ENCODE measurements at regions not wholly inside any gene's neighbourhood (a gene's known extent, or its start where the extent isn't known, plus 50 kb on each side); places are given as distances from the start of the nearest gene placed in this dataset.
"Not testable (repeated sequence)": the region's sequence is repeated elsewhere in the genome, so short reads cannot be mapped to it uniquely, and the experiment has no call there.

DNA sequence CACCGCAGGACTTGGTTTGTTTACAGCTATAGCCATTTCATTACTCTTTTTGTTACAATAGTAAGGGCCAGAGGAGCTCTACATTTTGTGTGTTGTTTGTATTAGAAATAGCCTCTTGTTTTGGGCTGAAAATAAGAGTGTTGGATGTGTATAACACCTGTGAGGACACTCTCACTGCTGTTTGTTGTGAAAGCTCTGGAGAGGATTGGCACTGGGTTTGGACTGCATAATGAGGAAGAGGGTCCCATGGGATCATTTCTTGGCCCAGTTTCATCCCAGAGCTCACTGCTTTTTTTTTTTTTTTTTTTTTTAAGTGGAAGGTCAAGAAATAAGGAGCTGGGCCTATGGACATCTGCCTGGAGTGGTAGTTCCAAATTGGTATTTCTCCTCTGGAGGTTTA, 61.6 kb upstream of the KIAA0040 start (continued):
- no peak for TF ChIP-seq ZC3H11A (IDR thresholded peaks at IDR 0.05)
- no peak for TF ChIP-seq CTCF (IDR thresholded peaks at IDR 0.05)
- no peak for TF ChIP-seq EP300 (IDR thresholded peaks at IDR 0.05)
- no peak for TF ChIP-seq TP53 (CRISPR knock-in tag; IDR thresholded peaks at IDR 0.05)
- no peak for TF ChIP-seq BHLHE40 (IDR thresholded peaks at IDR 0.05; ENCODE audit: low read depth, low read length)
- TF ChIP-seq, protein P1, sequence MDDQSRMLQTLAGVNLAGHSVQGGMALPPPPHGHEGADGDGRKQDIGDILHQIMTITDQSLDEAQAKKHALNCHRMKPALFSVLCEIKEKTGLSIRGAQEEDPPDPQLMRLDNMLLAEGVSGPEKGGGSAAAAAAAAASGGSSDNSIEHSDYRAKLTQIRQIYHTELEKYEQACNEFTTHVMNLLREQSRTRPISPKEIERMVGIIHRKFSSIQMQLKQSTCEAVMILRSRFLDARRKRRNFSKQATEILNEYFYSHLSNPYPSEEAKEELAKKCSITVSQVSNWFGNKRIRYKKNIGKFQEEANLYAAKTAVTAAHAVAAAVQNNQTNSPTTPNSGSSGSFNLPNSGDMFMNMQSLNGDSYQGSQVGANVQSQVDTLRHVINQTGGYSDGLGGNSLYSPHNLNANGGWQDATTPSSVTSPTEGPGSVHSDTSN (IDR thresholded peaks at IDR 0.05), result no peak
- no peak for TF ChIP-seq TFCP2L1 (CRISPR knock-in tag; IDR thresholded peaks at IDR 0.05)
- TF ChIP-seq RARB (CRISPR knock-in tag; IDR thresholded peaks at IDR 0.05), result no peak
- TF ChIP-seq POLR2AphosphoS2 (conservative IDR thresholded peaks at IDR 0.05; ENCODE audit: low read length), result no peak

- Histone ChIP-seq H3K4me1 (no peaks in the 10 kb centered on the region), H3K9me3 (no peaks in the 10 kb centered on the region), H3K4me2 (no peak overlapping the region), H3K27ac (no peak overlapping the region), H3K4me3 (no peak overlapping the region)
- ChIA-PET CTCF (no interaction called here), POLR2A (no interaction called here)
- WGBS (ENCODE audit: missing lambda C conversion rate), result 1% methylated on average over 2 of the region's 2 CpGs
- ATAC-seq (no peak), FAIRE-seq (no peak), DNase-seq (ENCODE audit: low read depth in 1 of 2, low spot score in 1 of 2) (no peak)
- TF ChIP-seq RFX5 (IDR thresholded peaks at IDR 0.05) (no peak), POLR2AphosphoS2 (conservative IDR thresholded peaks at IDR 0.05; ENCODE audit: low read length) (no peak), GATA3 (IDR thresholded peaks at IDR 0.05; ENCODE audit: borderline replicate concordance) (no peak), BHLHE40 (IDR thresholded peaks at IDR 0.05; ENCODE audit: low read depth, low read length) (no peak), KDM5A (IDR thresholded peaks at IDR 0.05) (no peak), MAX (IDR thresholded peaks at IDR 0.05) (no peak), HOXA7 (CRISPR knock-in tag; IDR thresholded peaks at IDR 0.05) (no peak), CHD4 (IDR thresholded peaks at IDR 0.05; ENCODE audit: borderline replicate concordance) (no peak), NFE2L2 (conservative IDR thresholded peaks at IDR 0.05; ENCODE audit: low read length) (no peak)
Observed at GRCh38 chr1:175252561-175252960, 60.0 kb upstream of the KIAA0040 start.

GRCh38 chr1:175250027-175250426, 57.5 kb upstream of the KIAA0040 start:
- ATAC-seq, result no peak
- POLR2A ChIA-PET, result no interaction called here
- Histone ChIP-seq H3K9me3 (no peaks in the 10 kb centered on the region), H3K4me1 (no peaks in the 10 kb centered on the region), H3K4me3 (no peak overlapping the region), H3K4me2 (no peak overlapping the region), H3K27ac (no peak overlapping the region)
- CTCF ChIA-PET, result no interaction called here
- FAIRE-seq, result no peak
- no peak for TF ChIP-seq ZFP36 (IDR thresholded peaks at IDR 0.05; ENCODE audit: borderline replicate concordance, partially characterized antibody)
- TF ChIP-seq ZSCAN20 (CRISPR knock-in tag; IDR thresholded peaks at IDR 0.05), result no peak
- no peak for TF ChIP-seq TP53 (CRISPR knock-in tag; IDR thresholded peaks at IDR 0.05)
- TF ChIP-seq HOXB5 (CRISPR knock-in tag; IDR thresholded peaks at IDR 0.05), result no peak
- no peak for TF ChIP-seq NR3C1 (IDR thresholded peaks at IDR 0.05)
- DNase-seq (ENCODE audit: low read depth in 1 of 2, low spot score in 1 of 2), result no peak

DNA sequence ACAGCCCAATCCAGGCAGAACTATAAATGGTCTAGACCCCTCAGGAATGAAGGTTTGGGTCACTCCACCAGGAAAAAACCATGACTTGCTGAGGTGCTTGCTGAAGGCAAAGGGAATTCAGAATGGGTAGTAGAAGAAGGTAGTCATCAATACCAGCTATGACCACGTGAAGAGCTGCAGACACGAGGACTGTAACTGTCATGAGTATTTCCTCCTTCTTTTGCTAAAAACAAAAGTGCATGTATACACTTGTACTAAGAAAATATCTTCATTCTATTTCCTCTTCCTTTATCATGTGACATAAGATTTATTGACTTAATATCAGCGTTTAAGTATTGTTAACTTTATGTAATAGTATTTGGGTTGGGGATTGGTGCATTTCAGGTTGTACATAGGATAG, 55.5 kb upstream of the KIAA0040 start:
- H3K4me2 ChIP-seq; CTCF ChIA-PET; H3K4me1 ChIP-seq; H3K9me3 ChIP-seq; DNase-seq (ENCODE audit: low read depth in 1 of 2, low spot score in 1 of 2); ATAC-seq; POLR2A ChIA-PET; FAIRE-seq; H3K27ac ChIP-seq; H3K4me3 ChIP-seq: not testable (repeated sequence)
- WGBS (ENCODE audit: missing lambda C conversion rate), result under 1% methylated on average over 3 of the region's 3 CpGs

GRCh38 chr1:175247056-175247455, 54.5 kb upstream of the KIAA0040 start:
- CTCF ChIA-PET; H3K27ac ChIP-seq; ATAC-seq; H3K4me2 ChIP-seq; DNase-seq (ENCODE audit: low read depth in 1 of 2, low spot score in 1 of 2); H3K4me1 ChIP-seq; FAIRE-seq; H3K4me3 ChIP-seq; H3K9me3 ChIP-seq; POLR2A ChIA-PET: not testable (repeated sequence)
- WGBS (ENCODE audit: missing lambda C conversion rate), result 20% methylated on average over 5 of the region's 5 CpGs
